HG03575 (cell line): ENCODE measurements at regions not wholly inside any gene's neighbourhood (a gene's known extent, or its start where the extent isn't known, plus 50 kb on each side); places are given as distances from the start of the nearest gene placed in this dataset.
"Not testable (repeated sequence)": the region's sequence is repeated elsewhere in the genome, so short reads cannot be mapped to it uniquely, and the experiment has no call there.

Experiments used
- ATAC-seq: cut with Tn5 transposase; IDR thresholded peaks from one replicate; pipeline ENCODE4 v1.9.1; 2021; ENCODE audit not compliant: unreplicated experiment, insufficient number of reproducible peaks, low FRiP score; ENCODE audit errors: extremely low read depth

- not testable (repeated sequence) for ATAC-seq
These were observed 390.6 kb downstream of the PRIM2 start for GRCh38 chr6:57708061-57708460.

GRCh38 chr6:57722546-57722945 lies 405.1 kb downstream of the PRIM2 start:
- not testable (repeated sequence) for ATAC-seq

DNA sequence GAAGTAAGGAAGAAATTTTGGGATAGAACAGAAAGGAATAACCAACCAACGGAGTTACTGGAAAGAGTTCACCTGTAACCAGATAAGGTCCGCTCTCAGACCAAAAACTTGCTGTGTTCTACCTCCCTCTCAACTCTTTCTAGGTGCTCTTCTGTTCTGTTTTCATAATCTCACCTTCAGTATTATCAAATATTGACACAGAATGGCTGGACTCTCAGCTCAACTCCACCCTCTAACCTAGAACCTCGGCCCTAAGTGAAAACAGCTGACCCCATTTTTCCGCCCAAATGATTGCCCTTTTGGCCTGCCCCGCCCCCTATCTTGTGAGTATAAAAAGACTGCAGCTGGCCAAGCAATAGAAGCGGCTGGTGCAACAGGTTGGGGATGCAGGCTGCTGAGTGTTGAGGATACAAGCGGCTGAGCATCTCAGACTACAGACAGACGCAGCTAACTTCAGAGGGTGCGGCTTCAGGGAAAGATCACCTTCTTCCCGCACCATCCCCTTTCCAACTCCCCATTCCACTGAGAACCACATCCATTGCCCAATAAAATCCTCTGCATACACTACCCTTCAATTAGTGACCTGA lies 406.5 kb downstream of the PRIM2 start:
- ATAC-seq, result not testable (repeated sequence)

GRCh38 chr6:57729407-57729806 lies 412.0 kb downstream of the PRIM2 start:
- not testable (repeated sequence) for ATAC-seq

DNA sequence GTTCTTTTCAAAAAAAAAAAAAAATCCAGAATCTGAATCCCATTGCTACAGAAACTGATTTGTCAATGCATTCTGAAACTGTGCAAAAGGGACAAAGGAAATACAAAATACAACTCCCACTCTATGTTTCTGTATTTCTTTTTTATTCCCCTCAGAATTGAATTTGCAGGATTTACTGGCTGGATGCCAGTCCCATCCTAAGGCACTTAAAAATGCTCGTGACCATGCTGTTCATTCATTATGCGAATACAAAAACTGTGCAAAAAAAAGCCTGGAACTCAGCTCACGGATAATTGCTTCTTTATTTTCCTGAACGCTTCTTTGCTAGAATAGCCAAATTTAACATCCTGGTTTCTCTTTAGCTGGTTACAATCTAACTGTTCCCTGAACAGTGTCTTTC lies 413.3 kb downstream of the PRIM2 start:
- ATAC-seq, result not testable (repeated sequence)

- ATAC-seq, result not testable (repeated sequence)
These were observed 430.3 kb downstream of the PRIM2 start for GRCh38 chr6:57747716-57748115.

GRCh38 chr6:57759850-57760249 lies 442.4 kb downstream of the PRIM2 start:
- ATAC-seq, result not testable (repeated sequence)

DNA sequence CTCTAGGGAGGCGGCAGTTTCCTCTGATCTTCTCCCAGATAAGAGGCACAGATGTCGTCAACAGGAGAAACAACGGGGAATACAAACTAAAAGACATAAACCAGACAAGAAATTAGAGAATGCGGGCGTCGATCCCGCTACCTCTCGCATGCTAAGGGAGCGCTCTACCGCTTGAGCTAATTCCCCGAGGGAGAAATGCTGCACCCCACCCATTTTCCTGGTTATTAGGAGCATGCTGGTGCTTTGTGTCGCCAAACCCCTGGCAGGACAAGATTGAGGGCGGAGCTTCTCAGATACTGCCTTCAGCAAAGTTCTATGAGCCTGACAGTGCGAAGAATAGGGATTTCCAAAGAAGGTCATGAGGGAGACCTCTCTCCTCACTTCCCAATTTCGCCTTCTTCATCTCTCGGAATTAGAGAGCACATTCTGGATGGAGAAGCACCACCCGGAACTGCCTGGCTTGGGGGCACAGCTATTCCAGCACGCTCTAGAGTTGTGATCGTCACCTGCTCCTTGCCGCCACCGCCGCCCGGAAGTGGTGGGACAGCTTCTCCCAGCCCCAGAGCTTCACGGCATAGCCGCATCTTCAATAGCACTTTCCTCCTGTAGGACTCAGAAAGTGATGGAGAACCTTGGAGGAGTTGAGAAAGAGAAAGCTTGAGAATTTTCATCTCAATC lies 475.4 kb downstream of the PRIM2 start:
- not testable (repeated sequence) for ATAC-seq

DNA sequence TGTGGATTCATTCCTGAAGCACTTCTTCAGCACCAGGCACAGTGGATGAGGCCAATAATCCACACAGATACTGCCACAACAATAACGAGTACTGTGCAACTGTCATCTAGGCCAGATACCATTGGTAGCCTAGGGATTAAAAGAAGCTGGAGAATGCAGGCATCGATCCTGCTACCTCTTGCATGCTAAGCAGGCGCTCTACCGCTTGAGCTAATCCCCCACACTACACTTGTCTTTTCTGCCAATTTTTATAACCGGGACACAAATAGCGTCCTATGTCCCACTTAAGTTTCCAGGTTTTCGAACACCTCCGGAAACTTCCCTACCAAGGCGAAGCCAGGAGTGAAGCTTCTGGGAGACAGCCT lies 475.9 kb downstream of the PRIM2 start:
- ATAC-seq, result not testable (repeated sequence)

DNA sequence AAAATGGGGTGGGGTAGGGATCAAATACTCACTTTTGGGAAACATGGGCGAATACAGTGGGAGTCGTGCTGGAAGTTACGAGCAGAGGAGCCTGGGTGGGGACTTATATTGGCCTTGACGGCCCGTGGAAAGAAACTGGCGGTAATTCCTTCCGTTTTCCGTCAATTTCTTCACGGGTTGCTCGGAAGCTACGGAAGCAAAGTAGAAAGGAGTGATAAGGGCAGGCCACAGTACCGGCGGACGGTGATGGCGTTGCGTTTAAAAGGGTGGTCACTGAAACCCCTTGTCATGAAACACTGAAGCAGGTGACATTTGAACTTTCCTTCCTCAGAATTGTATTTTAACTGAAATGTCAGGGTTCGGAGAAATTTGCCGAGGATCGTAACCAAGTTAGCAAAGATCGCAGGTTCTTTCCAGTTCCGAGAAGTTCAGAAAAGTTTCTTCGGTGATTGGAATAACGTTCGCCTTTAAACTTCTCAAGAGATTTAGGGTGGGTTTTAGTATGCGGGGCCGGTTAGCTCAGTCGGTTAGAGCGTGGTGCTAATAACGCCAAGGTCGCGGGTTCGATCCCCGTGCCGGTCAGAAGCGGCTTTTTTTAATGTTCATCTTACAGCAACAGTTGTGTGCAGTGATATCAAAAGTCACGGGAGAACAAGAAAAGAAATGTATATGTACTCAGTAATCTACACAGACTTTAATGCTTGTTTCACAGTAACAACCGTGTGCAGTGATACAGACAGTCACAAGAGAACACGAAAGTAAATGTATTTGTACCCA lies 482.5 kb downstream of the PRIM2 start:
- not testable (repeated sequence) for ATAC-seq

- not testable (repeated sequence) for ATAC-seq
These were observed 491.2 kb downstream of the PRIM2 start for GRCh38 chr6:57808581-57808980.

DNA sequence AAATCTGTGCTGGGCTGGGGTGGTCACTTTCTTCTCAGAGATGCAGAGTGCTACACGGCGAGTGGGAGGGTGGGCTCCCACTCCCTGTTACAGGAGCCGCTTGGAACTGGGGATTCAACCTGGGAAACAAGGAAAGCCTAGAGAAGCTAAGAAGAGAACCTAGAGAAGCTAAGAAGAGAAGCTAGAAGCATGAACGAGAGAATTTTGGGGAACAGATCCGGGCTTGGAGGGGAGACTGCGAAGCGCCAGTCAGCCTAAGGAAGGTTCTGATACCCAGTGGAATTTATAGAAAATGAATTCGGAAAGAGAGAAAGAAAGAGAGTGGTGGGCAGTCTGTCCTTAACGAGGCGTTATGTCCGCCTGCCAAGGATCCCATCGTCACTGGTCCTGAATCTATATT lies 492.0 kb downstream of the PRIM2 start:
- ATAC-seq, result not testable (repeated sequence)

- not testable (repeated sequence) for ATAC-seq
These were observed 496.0 kb downstream of the PRIM2 start for GRCh38 chr6:57813271-57814075.

GRCh38 chr6:57815826-57816225 lies 498.4 kb downstream of the PRIM2 start:
- ATAC-seq, result not testable (repeated sequence)

- ATAC-seq, result not testable (repeated sequence)
These were observed 503.9 kb downstream of the PRIM2 start for GRCh38 chr6:57821325-57821724.

- ATAC-seq, result not testable (repeated sequence)
These were observed 505.0 kb downstream of the PRIM2 start for GRCh38 chr6:57822448-57822847.

DNA sequence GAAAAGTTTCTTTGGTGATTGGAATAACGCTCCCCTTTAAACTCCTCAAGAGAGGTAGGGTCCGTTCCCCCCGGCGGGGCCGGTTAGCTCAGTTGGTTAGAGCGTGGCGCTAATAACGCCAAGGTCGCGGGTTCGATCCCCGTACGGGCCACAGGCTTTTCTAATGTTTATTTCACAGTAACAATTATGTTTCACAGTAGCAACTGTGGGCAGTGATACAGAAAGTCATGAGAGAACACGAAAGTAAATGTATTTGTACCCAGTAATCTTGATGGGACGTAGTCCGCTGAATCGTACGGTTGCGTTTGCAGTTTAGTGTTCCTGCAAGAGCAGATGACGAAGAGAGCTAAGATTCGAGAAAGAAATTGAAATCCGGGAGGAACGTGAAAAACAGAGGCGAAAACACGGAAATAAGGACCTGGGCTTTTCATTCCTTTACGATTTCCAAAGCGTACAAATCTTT lies 505.5 kb downstream of the PRIM2 start:
- ATAC-seq, result no peak

DNA sequence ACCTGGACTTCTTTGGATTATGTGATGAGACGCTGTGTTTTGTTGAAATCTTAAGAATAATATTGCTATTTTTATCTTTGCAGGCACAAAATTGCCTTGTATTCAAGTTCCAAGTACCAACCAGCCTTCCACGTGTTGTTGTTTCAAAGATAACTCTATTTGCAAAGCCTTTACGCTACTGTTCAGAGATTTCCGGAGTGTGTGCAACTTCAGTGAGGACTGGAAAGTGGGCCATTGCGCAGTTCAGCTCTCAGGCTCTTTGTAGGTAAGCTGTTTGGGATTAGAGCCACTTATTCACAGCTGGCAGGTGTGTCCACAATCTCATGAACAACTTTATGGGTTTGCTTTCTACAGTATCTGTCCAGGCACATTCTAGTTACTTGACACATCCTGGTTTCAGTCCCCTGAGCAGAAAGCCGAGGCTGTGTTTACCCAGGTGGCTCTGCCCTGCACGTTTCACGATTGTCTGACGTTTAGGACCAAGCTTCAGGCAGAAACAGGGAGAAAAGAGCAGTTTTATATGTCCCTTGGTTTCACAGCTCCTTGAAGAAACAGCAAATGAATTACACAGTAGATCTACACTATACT lies 520.3 kb downstream of the PRIM2 start:
- ATAC-seq, result not testable (repeated sequence)

DNA sequence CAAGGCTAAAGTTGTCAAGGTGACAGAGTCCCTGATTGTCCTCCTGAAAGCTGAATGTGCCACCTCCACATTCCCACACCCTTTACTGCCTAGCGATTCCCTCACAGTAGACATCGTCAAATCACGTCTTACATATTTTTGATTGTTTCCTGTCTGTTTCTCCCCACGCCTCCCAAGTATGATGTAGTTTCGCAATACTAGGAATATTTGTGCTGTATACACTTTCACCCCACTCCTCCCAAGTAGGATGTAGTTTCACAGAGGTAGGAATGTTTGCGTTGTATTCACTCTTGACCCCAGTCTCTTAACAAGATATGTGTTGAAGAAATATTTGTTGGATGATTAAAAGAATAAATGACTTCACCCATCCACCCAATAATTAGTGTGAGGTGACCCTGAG lies 524.1 kb downstream of the PRIM2 start:
- ATAC-seq, result not testable (repeated sequence)
